Right lobe of liver (tissue), 4 donors: ENCODE measurements at regions not wholly inside any gene's neighbourhood (a gene's known extent, or its start where the extent isn't known, plus 50 kb on each side); places are given as distances from the start of the nearest gene placed in this dataset.

Experiments used
- POLR2A ChIP-seq: fragments of 450-650 bp; IDR thresholded peaks from one replicate; pipeline ENCODE4 v1.6.1; 2017; ENCODE audit warnings: antibody characterized with exemption, mild to moderate bottlenecking
- TF ChIP-seq, protein P1 (sequence below), 4 donors: fragments of 200-600 bp in 3 of 4; fragments of 450-650 bp in 1 of 4; IDR thresholded peaks; one replicate each; pipeline versions ENCODE4 v1.5.1 to v1.8.0; 2016 to 2022; ENCODE audit warnings: antibody characterized with exemption in 4 of 4, mild to moderate bottlenecking in 2 of 4
- donor health status: DM: no; HTN: no; CAD: no.
- donor health status: DM: no; HTN: no; CAD: no.
- donor health status: DM: no; HTN: yes; CAD: no.

DNA sequence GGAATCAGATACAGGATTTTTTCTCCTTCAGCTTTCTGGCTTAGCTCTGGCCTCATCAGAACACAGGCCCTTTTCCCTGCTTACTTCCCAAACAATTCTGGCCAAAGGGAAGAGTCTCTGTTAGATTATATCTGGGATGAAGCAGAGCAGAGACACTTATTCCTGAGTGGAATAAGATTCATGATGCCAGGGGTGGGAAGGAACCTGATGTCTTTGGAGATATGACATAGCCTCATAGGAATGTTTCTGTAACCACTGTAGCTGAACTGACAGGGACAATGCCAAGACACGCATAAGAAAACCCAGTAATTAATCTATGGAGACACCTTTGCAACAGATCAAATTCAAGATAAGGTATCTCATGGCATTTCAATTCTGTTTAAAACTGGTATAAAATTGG is 177.1 kb upstream of the RAG2 start:
- TF ChIP-seq, protein P1, sequence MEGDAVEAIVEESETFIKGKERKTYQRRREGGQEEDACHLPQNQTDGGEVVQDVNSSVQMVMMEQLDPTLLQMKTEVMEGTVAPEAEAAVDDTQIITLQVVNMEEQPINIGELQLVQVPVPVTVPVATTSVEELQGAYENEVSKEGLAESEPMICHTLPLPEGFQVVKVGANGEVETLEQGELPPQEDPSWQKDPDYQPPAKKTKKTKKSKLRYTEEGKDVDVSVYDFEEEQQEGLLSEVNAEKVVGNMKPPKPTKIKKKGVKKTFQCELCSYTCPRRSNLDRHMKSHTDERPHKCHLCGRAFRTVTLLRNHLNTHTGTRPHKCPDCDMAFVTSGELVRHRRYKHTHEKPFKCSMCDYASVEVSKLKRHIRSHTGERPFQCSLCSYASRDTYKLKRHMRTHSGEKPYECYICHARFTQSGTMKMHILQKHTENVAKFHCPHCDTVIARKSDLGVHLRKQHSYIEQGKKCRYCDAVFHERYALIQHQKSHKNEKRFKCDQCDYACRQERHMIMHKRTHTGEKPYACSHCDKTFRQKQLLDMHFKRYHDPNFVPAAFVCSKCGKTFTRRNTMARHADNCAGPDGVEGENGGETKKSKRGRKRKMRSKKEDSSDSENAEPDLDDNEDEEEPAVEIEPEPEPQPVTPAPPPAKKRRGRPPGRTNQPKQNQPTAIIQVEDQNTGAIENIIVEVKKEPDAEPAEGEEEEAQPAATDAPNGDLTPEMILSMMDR (IDR thresholded peaks at IDR 0.05): no peak
- no peak for TF ChIP-seq POLR2A
